Trophoblast cell (in vitro differentiated cells and primary cell): ENCODE measurements at regions not wholly inside any gene's neighbourhood (a gene's known extent, or its start where the extent isn't known, plus 50 kb on each side); places are given as distances from the start of the nearest gene placed in this dataset.

Experiments
- DNase-seq, 2 donors: peaks; one replicate each; pipeline ENCODE4 v3.0.0-alpha.2; 2016
- H2AFZ ChIP-seq: 2 replicates; pipeline ENCODE4 v1.6.1; 2013; ENCODE audit warnings: low read length, moderate library complexity, mild to moderate bottlenecking; ENCODE audit not compliant: insufficient read depth, poor library complexity
- H2AK5ac ChIP-seq: 2 replicates; pipeline ENCODE4 v1.6.1; 2013; ENCODE audit warnings: mild to moderate bottlenecking, low read length
- H2BK120ac ChIP-seq: 2 replicates; pipeline ENCODE4 v1.6.1; 2013; ENCODE audit warnings: low read length, mild to moderate bottlenecking, moderate library complexity; ENCODE audit not compliant: insufficient read depth, poor library complexity
- H2BK12ac ChIP-seq: 2 replicates; pipeline ENCODE4 v1.6.1; 2013; ENCODE audit warnings: mild to moderate bottlenecking, low read length, moderate library complexity
- H2BK5ac ChIP-seq: 2 replicates; pipeline ENCODE4 v1.6.1; 2013; ENCODE audit warnings: low read length, low read depth, moderate library complexity, mild to moderate bottlenecking; ENCODE audit not compliant: poor library complexity
- H3K14ac ChIP-seq: 2 replicates; pipeline ENCODE4 v1.6.1; 2013; ENCODE audit warnings: mild to moderate bottlenecking, low read length
- H3K18ac ChIP-seq: 2 replicates; pipeline ENCODE4 v1.6.1; 2013; ENCODE audit warnings: mild to moderate bottlenecking, low read length
- H3K23ac ChIP-seq: 2 replicates; pipeline ENCODE4 v1.6.1; 2013; ENCODE audit warnings: low read length
- H3K27ac ChIP-seq: 2 replicates; pipeline ENCODE4 v1.5.1; 2013; ENCODE audit warnings: low read depth, mild to moderate bottlenecking, inconsistent platforms, low read length, moderate library complexity
- H3K27me3 ChIP-seq: 2 replicates; pipeline ENCODE4 v1.6.1; 2013; ENCODE audit warnings: inconsistent platforms, mild to moderate bottlenecking, low read length, moderate library complexity; ENCODE audit not compliant: insufficient read depth
- H3K36me3 ChIP-seq, 2 experiments: 1 replicate in 1 of 2; 2 replicates in 1 of 2; pipeline ENCODE4 v1.6.1; 2013; ENCODE audit warnings: low read length in 2 of 2, mild to moderate bottlenecking in 2 of 2, moderate library complexity in 1 of 2; ENCODE audit not compliant: insufficient read depth in 2 of 2, control insufficient read depth in 1 of 2
- H3K4ac ChIP-seq: 2 replicates; pipeline ENCODE4 v1.6.1; 2013; ENCODE audit warnings: low read depth, mild to moderate bottlenecking, low read length, moderate library complexity
- H3K4me1 ChIP-seq, 2 experiments: 1 replicate in 1 of 2; 2 replicates in 1 of 2; pipeline ENCODE4 v1.6.1; 2013; ENCODE audit warnings: low read length in 2 of 2, mild to moderate bottlenecking in 2 of 2, moderate library complexity in 1 of 2; ENCODE audit not compliant: insufficient read depth in 2 of 2, control insufficient read depth in 1 of 2
- H3K4me2 ChIP-seq: 2 replicates; pipeline ENCODE4 v1.6.1; 2013; ENCODE audit warnings: inconsistent platforms, mild to moderate bottlenecking, low read length, moderate library complexity
- H3K4me3 ChIP-seq: 2 replicates; pipeline ENCODE4 v1.5.1; 2013; ENCODE audit warnings: mild to moderate bottlenecking, low read depth, low read length, inconsistent platforms
- H3K79me1 ChIP-seq: one replicate; pipeline ENCODE4 v1.6.1; 2013; ENCODE audit warnings: low read length
- H3K79me2 ChIP-seq: 2 replicates; pipeline ENCODE4 v1.6.1; 2013; ENCODE audit warnings: low read length, mild to moderate bottlenecking; ENCODE audit not compliant: control insufficient read depth, insufficient read depth, poor library complexity
- H3K9ac ChIP-seq: 2 replicates; pipeline ENCODE4 v1.6.1; 2013; ENCODE audit warnings: mild to moderate bottlenecking, low read length
- H3K9me3 ChIP-seq: 2 replicates; pipeline ENCODE4 v1.6.1; 2013; ENCODE audit warnings: low read depth, mild to moderate bottlenecking, control low read depth, inconsistent platforms, low read length; ENCODE audit not compliant: insufficient read depth
- H4K12ac ChIP-seq: 2 replicates; pipeline ENCODE4 v1.6.1; 2013; ENCODE audit warnings: low read depth, mild to moderate bottlenecking, low read length, moderate library complexity
- H4K8ac ChIP-seq: 2 replicates; pipeline ENCODE4 v1.6.1; 2013; ENCODE audit warnings: low read depth, mild to moderate bottlenecking, low read length, moderate library complexity
- H4K91ac ChIP-seq: one replicate; pipeline ENCODE4 v1.6.1; 2013; ENCODE audit warnings: low read depth, mild to moderate bottlenecking, low read length, moderate library complexity
- WGBS: extraction: QIAGEN DNeasy Blood & Tissue Kit; methylation state at CpG from one replicate; pipeline ENCODE4 v1.1.7; 2013; ENCODE audit warnings: missing lambda C conversion rate; ENCODE audit not compliant: insufficient read length, insufficient coverage; ENCODE audit errors: extremely low coverage; 5-methylcytosine and 5-hydroxymethylcytosine counted together

DNA sequence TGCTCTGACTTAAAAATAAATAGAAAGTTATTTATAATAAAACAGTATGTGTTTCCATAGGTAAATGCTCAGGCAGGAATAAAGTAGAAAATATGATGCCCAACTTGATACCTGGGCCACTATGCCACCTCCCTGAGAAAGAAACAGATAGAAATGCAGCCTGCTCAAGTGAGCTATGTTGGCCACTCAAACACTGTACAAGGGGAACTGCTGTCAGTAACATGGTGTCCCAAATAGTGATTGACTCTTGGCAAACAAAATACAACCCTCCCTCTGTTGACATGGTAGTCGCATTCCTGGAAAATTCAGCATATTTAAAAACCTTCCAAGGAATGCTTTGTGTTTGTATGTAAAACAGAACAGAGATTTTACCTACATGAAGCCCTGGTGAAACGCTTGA is 66.9 kb upstream of the KCNE2 start:
- H3K79me1 ChIP-seq, result no peaks in the 10 kb centered on the region
- no peak overlapping the region for H2AK5ac ChIP-seq
- no peaks in the 10 kb centered on the region for H3K27me3 ChIP-seq
- H2AFZ ChIP-seq, result no peak overlapping the region
- no peaks in the 10 kb centered on the region for H3K79me2 ChIP-seq
- H3K9me3 ChIP-seq, result no peaks in the 10 kb centered on the region
- H3K9ac ChIP-seq, result no peak overlapping the region
- no peak overlapping the region for H2BK120ac ChIP-seq
- H2BK12ac ChIP-seq, result no peak overlapping the region
- no peak overlapping the region for H3K27ac ChIP-seq
- no peak overlapping the region for H3K18ac ChIP-seq
- no peak overlapping the region for H3K14ac ChIP-seq
- no peak overlapping the region for H4K12ac ChIP-seq
- H3K36me3 ChIP-seq, result no peaks in the 10 kb centered on the region
- H3K4me1 ChIP-seq, result no peaks in the 10 kb centered on the region
- DNase-seq, result peak in 1 of 2 donors; percentile 41
- H3K4me3 ChIP-seq, result no peak overlapping the region
- H4K8ac ChIP-seq, result no peak overlapping the region
- H3K4me2 ChIP-seq, result no peak overlapping the region
- no CpG with 5 or more reads among the region's 2 CpGs for WGBS
- no peak overlapping the region for H2BK5ac ChIP-seq
- no peak overlapping the region for H3K4ac ChIP-seq
- H3K23ac ChIP-seq, result no peak overlapping the region
- H4K91ac ChIP-seq, result no peak overlapping the region

DNA sequence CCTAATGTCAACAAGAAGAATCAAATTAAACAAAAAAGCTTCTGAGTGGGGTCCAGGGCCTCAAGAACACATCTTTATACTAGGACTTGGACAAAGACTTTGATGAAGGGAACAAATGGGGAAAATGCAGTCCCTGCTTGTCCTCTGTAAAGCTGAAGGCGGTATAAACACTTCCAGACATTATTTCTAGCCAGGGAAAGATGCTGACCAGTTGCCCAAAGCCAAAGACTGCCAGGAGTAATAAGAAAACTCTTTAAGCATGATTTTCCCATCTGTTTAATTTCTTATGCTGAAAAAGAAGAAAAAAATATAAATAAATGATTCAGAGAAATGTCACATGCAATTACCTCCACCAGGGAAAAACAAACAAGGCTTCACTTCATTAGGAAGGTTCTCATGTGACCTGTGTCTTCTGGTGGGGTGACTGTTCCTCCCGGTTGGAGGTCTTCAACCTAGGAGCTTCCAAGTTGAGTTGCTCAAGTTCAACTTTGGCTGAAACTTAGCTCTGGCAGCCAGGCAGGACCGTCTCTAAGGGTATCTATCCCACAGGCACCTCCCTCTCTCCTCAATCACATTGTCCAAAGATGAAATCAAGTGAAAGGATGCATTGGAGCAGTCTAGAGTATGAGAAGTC is 65.2 kb upstream of the KCNE2 start:
- H4K91ac ChIP-seq, result no peak overlapping the region

DNA sequence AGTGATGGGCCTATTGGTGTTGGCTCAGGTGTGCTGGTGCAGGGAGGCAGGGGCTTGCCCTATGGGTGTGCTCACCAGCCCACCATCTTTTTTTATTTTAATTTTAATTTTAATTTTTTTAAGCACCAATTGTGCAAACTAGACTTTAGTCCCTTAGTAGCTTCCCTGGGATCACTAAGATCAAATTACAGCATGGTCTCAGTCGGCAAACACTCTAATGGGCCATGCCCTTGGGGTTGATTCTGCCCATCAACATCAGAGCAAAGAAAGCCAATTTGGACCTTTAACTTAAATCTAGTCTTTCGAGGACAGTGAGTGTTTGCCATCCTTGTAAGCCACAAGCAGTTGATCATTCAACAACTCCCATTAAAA is 64.7 kb upstream of the KCNE2 start:
- H2BK5ac ChIP-seq, result no peak overlapping the region
- H3K23ac ChIP-seq, result no peak overlapping the region
- no peaks in the 10 kb centered on the region for H3K79me1 ChIP-seq
- H2BK12ac ChIP-seq, result no peak overlapping the region
- no peak overlapping the region for H2AFZ ChIP-seq
- H3K27me3 ChIP-seq, result no peaks in the 10 kb centered on the region
- H3K27ac ChIP-seq, result no peak overlapping the region
- H2BK120ac ChIP-seq, result no peak overlapping the region
- H3K4me3 ChIP-seq, result no peak overlapping the region
- H2AK5ac ChIP-seq, result no peak overlapping the region
- H4K12ac ChIP-seq, result no peak overlapping the region
- no peak for DNase-seq
- no CpG with 5 or more reads among the region's 2 CpGs for WGBS
- no peak overlapping the region for H4K91ac ChIP-seq
- no peaks in the 10 kb centered on the region for H3K9me3 ChIP-seq
- no peak overlapping the region for H3K4ac ChIP-seq
- H3K14ac ChIP-seq, result no peak overlapping the region
- no peak overlapping the region for H4K8ac ChIP-seq
- no peaks in the 10 kb centered on the region for H3K79me2 ChIP-seq
- no peak overlapping the region for H3K9ac ChIP-seq
- no peaks in the 10 kb centered on the region for H3K4me1 ChIP-seq
- H3K4me2 ChIP-seq, result no peak overlapping the region
- H3K18ac ChIP-seq, result no peak overlapping the region
- no peaks in the 10 kb centered on the region for H3K36me3 ChIP-seq

More for the DNA sequence above, 65.2 kb upstream of the KCNE2 start:
- Histone ChIP-seq H2BK12ac (no peak overlapping the region), H3K79me1 (no peaks in the 10 kb centered on the region), H4K8ac (no peak overlapping the region), H3K27ac (no peak overlapping the region), H2AFZ (no peak overlapping the region), H3K23ac (no peak overlapping the region), H3K9ac (no peak overlapping the region), H3K18ac (no peak overlapping the region), H3K79me2 (no peaks in the 10 kb centered on the region), H3K27me3 (no peaks in the 10 kb centered on the region), H3K4ac (no peak overlapping the region), H2BK120ac (no peak overlapping the region), H3K36me3 (no peaks in the 10 kb centered on the region), H3K14ac (no peak overlapping the region), H3K9me3 (no peaks in the 10 kb centered on the region), H3K4me3 (no peak overlapping the region), H2BK5ac (no peak overlapping the region), H3K4me1 (no peaks in the 10 kb centered on the region), H4K12ac (no peak overlapping the region), H3K4me2 (no peak overlapping the region), H2AK5ac (no peak overlapping the region)
- WGBS, result no CpG with 5 or more reads among the region's 3 CpGs
- no peak for DNase-seq

DNA sequence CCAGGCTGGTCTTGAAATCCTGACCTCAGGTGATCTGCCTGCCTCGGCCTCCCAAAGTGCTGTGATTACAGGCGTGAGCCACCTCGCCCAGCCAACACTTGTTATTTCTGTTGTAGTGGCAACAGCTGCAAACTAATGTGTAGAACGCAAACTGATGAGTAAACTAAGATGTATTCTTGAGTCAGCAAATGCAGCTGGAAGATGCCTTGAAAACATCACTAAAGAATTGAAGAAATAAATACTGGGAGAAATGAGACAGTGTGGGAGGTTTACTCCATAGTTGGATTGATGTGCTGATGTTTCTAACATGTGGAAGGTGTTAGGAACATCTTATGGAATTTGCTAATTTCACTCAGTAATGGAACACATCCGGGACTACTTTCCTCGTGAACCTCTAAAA is 61.3 kb upstream of the KCNE2 start:
- no peaks in the 10 kb centered on the region for H3K36me3 ChIP-seq
- H3K27ac ChIP-seq, result no peak overlapping the region
- H2AFZ ChIP-seq, result no peak overlapping the region
- no peak overlapping the region for H3K4ac ChIP-seq
- peaks cover 15% of the 10 kb centered on the region in 2 experiments for H3K4me1 ChIP-seq
- H3K4me3 ChIP-seq, result no peak overlapping the region
- H4K91ac ChIP-seq, result no peak overlapping the region
- no peak overlapping the region for H3K14ac ChIP-seq
- H3K9me3 ChIP-seq, result no peaks in the 10 kb centered on the region
- H3K79me2 ChIP-seq, result no peaks in the 10 kb centered on the region
- no peak overlapping the region for H3K23ac ChIP-seq
- H2AK5ac ChIP-seq, result no peak overlapping the region
- H2BK12ac ChIP-seq, result no peak overlapping the region
- H3K4me2 ChIP-seq, result no peak overlapping the region
- no peak overlapping the region for H2BK120ac ChIP-seq
- H2BK5ac ChIP-seq, result no peak overlapping the region
- H3K9ac ChIP-seq, result no peak overlapping the region
- H4K8ac ChIP-seq, result no peak overlapping the region
- peaks cover 10% of the 10 kb centered on the region for H3K79me1 ChIP-seq
- DNase-seq, result peak; percentile 32 to 70
- H3K18ac ChIP-seq, result no peak overlapping the region
- H4K12ac ChIP-seq, result no peak overlapping the region
- H3K27me3 ChIP-seq, result no peaks in the 10 kb centered on the region
- no CpG with 5 or more reads among the region's 6 CpGs for WGBS
